HepG2 (cell line): ENCODE measurements at regions not wholly inside any gene's neighbourhood (a gene's known extent, or its start where the extent isn't known, plus 50 kb on each side); places are given as distances from the start of the nearest gene placed in this dataset.
"Not testable (repeated sequence)": the region's sequence is repeated elsewhere in the genome, so short reads cannot be mapped to it uniquely, and the experiment has no call there.

Experiments
- CREM ChIP-seq, 2 experiments: sonication (generic) in 1 of 2; formaldehyde crosslinking in 1 of 2; IDR thresholded peaks; 2 replicates each; pipeline versions ENCODE4 v1.4.0 to v1.6.1; 2016 to 2020; ENCODE audit warnings: antibody characterized with exemption in 1 of 2, mild to moderate bottlenecking in 1 of 2, missing genetic modification reagents in 1 of 2
- HOXA5 ChIP-seq: sonication (generic); formaldehyde crosslinking; IDR thresholded peaks from 2 replicates; pipeline ENCODE4 v1.4.0; 2020; ENCODE audit warnings: missing genetic modification reagents
- MED1 ChIP-seq: sonication (generic); formaldehyde crosslinking; IDR thresholded peaks from 2 replicates; pipeline ENCODE4 v1.4.0; 2020; ENCODE audit warnings: missing genetic modification reagents
- MIER2 ChIP-seq: IDR thresholded peaks from 2 replicates; pipeline ENCODE4 v1.6.1; 2016; ENCODE audit warnings: missing biosample characterization, missing genetic modification reagents
- NCOA2 ChIP-seq: sonication (generic); formaldehyde crosslinking; IDR thresholded peaks from 2 replicates; pipeline ENCODE4 v1.8.0; 2022; ENCODE audit warnings: inconsistent platforms
- NR2F2 ChIP-seq: IDR thresholded peaks from 2 replicates; pipeline ENCODE4 v1.6.1; 2012; ENCODE audit warnings: low read depth, inconsistent platforms, borderline replicate concordance
- RARA ChIP-seq: IDR thresholded peaks from 2 replicates; pipeline ENCODE4 v1.6.1; 2016; ENCODE audit warnings: missing genetic modification reagents, missing compliant biosample characterization
- RXRB ChIP-seq: IDR thresholded peaks from 2 replicates; pipeline ENCODE4 v1.6.1; 2016; ENCODE audit warnings: borderline replicate concordance, missing genetic modification reagents, missing compliant biosample characterization
- SOX5 ChIP-seq: IDR thresholded peaks from 2 replicates; pipeline ENCODE4 v1.6.1; 2016; ENCODE audit warnings: borderline replicate concordance
- ZKSCAN8 ChIP-seq: IDR thresholded peaks from 2 replicates; pipeline ENCODE4 v1.6.1; 2016; ENCODE audit warnings: borderline replicate concordance, missing genetic modification reagents, missing compliant biosample characterization
- ZMYM2 ChIP-seq: sonication (generic); formaldehyde crosslinking; IDR thresholded peaks from 2 replicates; pipeline ENCODE4 v1.8.0; 2022; ENCODE audit warnings: mild to moderate bottlenecking, missing genetic modification reagents
- ZNF614 ChIP-seq: IDR thresholded peaks from 2 replicates; pipeline ENCODE4 v1.6.1; 2018; ENCODE audit warnings: missing biosample characterization, missing genetic modification reagents, inconsistent platforms, borderline replicate concordance
- TF ChIP-seq, protein P1 (sequence below): sonication (generic); formaldehyde crosslinking; IDR thresholded peaks from 2 replicates; pipeline ENCODE4 v1.4.0; 2020; ENCODE audit warnings: missing genetic modification reagents
- TF ChIP-seq, protein P2 (sequence below): IDR thresholded peaks from 2 replicates; pipeline ENCODE4 v1.6.1; 2016; ENCODE audit warnings: low read depth
- TF ChIP-seq, protein P3 (sequence below): sonication (generic); formaldehyde crosslinking; conservative IDR thresholded peaks from 2 replicates; pipeline ENCODE4 v1.4.0; 2020; ENCODE audit warnings: mild to moderate bottlenecking, missing genetic modification reagents, moderate library complexity
- TF ChIP-seq, protein P4 (sequence below): IDR thresholded peaks from 2 replicates; pipeline ENCODE4 v1.4.0; 2020; ENCODE audit warnings: mild to moderate bottlenecking, missing genetic modification reagents

DNA sequence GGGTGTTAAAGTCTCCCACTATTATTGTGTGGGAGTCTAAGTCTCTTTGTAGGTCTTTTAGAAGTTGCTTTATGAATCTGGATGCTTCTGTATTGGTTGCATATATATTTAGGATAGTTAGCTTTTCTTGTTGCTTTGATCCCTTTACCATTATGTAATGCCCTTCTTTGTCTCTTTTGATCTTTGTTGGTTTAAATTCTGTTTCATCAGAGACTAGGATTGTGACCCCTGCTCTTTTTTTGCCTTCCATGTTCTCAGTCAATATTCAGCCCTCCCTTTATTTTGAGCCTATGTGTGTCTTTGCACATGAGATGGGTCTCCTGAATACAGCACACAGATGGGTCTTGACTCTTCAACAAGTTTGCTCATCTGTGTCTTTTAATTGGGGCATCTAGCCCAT, 126.0 kb downstream of the PCSK1 start (continued):
- peak; percentile 59; the same call in 1 of the 2 replicates for TF ChIP-seq MED1 (CRISPR knock-in tag)
- TF ChIP-seq, protein P1, sequence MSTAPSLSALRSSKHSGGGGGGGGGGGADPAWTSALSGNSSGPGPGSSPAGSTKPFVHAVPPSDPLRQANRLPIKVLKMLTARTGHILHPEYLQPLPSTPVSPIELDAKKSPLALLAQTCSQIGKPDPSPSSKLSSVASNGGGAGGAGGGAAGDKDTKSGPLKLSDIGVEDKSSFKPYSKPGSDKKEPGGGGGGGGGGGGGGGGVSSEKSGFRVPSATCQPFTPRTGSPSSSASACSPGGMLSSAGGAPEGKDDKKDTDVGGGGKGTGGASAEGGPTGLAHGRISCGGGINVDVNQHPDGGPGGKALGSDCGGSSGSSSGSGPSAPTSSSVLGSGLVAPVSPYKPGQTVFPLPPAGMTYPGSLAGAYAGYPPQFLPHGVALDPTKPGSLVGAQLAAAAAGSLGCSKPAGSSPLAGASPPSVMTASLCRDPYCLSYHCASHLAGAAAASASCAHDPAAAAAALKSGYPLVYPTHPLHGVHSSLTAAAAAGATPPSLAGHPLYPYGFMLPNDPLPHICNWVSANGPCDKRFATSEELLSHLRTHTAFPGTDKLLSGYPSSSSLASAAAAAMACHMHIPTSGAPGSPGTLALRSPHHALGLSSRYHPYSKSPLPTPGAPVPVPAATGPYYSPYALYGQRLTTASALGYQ (CRISPR knock-in tag) = peak; percentile 57
- TF ChIP-seq, protein P2, sequence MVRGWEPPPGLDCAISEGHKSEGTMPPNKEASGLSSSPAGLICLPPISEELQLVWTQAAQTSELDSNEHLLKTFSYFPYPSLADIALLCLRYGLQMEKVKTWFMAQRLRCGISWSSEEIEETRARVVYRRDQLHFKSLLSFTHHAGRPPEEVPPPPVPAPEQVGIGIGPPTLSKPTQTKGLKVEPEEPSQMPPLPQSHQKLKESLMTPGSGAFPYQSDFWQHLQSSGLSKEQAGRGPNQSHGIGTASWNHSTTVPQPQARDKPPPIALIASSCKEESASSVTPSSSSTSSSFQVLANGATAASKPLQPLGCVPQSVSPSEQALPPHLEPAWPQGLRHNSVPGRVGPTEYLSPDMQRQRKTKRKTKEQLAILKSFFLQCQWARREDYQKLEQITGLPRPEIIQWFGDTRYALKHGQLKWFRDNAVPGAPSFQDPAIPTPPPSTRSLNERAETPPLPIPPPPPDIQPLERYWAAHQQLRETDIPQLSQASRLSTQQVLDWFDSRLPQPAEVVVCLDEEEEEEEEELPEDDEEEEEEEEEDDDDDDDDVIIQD (CRISPR knock-in tag) = peak; percentile 94
- TF ChIP-seq RARA (CRISPR knock-in tag) = peak; percentile 76
- peak; percentile 86 for TF ChIP-seq SOX5 (CRISPR knock-in tag)
- TF ChIP-seq ZKSCAN8 (CRISPR knock-in tag) = 0 out of 2 replicates have a peak, but pooled peaks have one; percentile 25
- peak; percentile 62 for TF ChIP-seq CREM (IDR thresholded peaks at IDR 0.05)
- TF ChIP-seq CREM (CRISPR knock-in tag; IDR thresholded peaks at IDR 0.05) = not testable (repeated sequence)
- 0 out of 2 replicates have a peak, but pooled peaks have one; percentile 49 for TF ChIP-seq HOXA5 (CRISPR knock-in tag)
- TF ChIP-seq, protein P3, sequence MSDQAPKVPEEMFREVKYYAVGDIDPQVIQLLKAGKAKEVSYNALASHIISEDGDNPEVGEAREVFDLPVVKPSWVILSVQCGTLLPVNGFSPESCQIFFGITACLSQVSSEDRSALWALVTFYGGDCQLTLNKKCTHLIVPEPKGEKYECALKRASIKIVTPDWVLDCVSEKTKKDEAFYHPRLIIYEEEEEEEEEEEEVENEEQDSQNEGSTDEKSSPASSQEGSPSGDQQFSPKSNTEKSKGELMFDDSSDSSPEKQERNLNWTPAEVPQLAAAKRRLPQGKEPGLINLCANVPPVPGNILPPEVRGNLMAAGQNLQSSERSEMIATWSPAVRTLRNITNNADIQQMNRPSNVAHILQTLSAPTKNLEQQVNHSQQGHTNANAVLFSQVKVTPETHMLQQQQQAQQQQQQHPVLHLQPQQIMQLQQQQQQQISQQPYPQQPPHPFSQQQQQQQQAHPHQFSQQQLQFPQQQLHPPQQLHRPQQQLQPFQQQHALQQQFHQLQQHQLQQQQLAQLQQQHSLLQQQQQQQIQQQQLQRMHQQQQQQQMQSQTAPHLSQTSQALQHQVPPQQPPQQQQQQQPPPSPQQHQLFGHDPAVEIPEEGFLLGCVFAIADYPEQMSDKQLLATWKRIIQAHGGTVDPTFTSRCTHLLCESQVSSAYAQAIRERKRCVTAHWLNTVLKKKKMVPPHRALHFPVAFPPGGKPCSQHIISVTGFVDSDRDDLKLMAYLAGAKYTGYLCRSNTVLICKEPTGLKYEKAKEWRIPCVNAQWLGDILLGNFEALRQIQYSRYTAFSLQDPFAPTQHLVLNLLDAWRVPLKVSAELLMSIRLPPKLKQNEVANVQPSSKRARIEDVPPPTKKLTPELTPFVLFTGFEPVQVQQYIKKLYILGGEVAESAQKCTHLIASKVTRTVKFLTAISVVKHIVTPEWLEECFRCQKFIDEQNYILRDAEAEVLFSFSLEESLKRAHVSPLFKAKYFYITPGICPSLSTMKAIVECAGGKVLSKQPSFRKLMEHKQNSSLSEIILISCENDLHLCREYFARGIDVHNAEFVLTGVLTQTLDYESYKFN = peak; percentile 58
- TF ChIP-seq NCOA2 = peak; percentile 85
- 0 out of 2 replicates have a peak, but pooled peaks have one; percentile 12 for TF ChIP-seq MIER2 (CRISPR knock-in tag)
- TF ChIP-seq, protein P4, sequence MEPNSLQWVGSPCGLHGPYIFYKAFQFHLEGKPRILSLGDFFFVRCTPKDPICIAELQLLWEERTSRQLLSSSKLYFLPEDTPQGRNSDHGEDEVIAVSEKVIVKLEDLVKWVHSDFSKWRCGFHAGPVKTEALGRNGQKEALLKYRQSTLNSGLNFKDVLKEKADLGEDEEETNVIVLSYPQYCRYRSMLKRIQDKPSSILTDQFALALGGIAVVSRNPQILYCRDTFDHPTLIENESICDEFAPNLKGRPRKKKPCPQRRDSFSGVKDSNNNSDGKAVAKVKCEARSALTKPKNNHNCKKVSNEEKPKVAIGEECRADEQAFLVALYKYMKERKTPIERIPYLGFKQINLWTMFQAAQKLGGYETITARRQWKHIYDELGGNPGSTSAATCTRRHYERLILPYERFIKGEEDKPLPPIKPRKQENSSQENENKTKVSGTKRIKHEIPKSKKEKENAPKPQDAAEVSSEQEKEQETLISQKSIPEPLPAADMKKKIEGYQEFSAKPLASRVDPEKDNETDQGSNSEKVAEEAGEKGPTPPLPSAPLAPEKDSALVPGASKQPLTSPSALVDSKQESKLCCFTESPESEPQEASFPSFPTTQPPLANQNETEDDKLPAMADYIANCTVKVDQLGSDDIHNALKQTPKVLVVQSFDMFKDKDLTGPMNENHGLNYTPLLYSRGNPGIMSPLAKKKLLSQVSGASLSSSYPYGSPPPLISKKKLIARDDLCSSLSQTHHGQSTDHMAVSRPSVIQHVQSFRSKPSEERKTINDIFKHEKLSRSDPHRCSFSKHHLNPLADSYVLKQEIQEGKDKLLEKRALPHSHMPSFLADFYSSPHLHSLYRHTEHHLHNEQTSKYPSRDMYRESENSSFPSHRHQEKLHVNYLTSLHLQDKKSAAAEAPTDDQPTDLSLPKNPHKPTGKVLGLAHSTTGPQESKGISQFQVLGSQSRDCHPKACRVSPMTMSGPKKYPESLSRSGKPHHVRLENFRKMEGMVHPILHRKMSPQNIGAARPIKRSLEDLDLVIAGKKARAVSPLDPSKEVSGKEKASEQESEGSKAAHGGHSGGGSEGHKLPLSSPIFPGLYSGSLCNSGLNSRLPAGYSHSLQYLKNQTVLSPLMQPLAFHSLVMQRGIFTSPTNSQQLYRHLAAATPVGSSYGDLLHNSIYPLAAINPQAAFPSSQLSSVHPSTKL (CRISPR knock-in tag) = peak; percentile 90
- peak; percentile 71 for TF ChIP-seq ZMYM2 (CRISPR knock-in tag)
- 0 out of 2 replicates have a peak, but pooled peaks have one; percentile 21 for TF ChIP-seq ZNF614 (CRISPR knock-in tag)
- 0 out of 2 replicates have a peak, but pooled peaks have one; percentile 45 for TF ChIP-seq NR2F2
- TF ChIP-seq RXRB (CRISPR knock-in tag) = peak; percentile 59; the same call in 1 of the 2 replicates
